HL-60 (cell line): ENCODE measurements at regions not wholly inside any gene's neighbourhood (a gene's known extent, or its start where the extent isn't known, plus 50 kb on each side); places are given as distances from the start of the nearest gene placed in this dataset.

ENCODE experiments used
- CTCF ChIP-seq: IDR thresholded peaks from one replicate; pipeline ENCODE4 v1.5.1; 2011; ENCODE audit warnings: low read length, control low read depth, inconsistent platforms; ENCODE audit not compliant: insufficient read depth
- POLR2AphosphoS5 ChIP-seq: IDR thresholded peaks from 2 replicates; pipeline ENCODE4 v1.6.1; 2012; ENCODE audit warnings: low read depth

GRCh38 chr1:71252900-71253299 is 172.1 kb upstream of the ZRANB2 start:
- no peak for TF ChIP-seq POLR2AphosphoS5
- no peak for TF ChIP-seq CTCF
